Epithelial cell of esophagus (primary cell): ENCODE measurements at regions not wholly inside any gene's neighbourhood (a gene's known extent, or its start where the extent isn't known, plus 50 kb on each side); places are given as distances from the start of the nearest gene placed in this dataset.
A peak's percentile ranks its signal among the peaks of the same experiment; 100 is the strongest.

Experiments
- DNase-seq: peaks from one replicate; pipeline ENCODE4 v3.0.0; 2010; ENCODE audit warnings: low read depth
- H3K4me3 ChIP-seq: 2 replicates; pipeline ENCODE4 v1.5.1; 2011; ENCODE audit warnings: mild to moderate bottlenecking, low read length, control low read depth
- CTCF ChIP-seq: IDR thresholded peaks from 2 replicates; pipeline ENCODE4 v1.5.1; 2011; ENCODE audit warnings: low read depth, mild to moderate bottlenecking, low read length, control low read depth, inconsistent platforms; ENCODE audit not compliant: insufficient read depth; ENCODE audit errors: missing control alignments

- DNase-seq: peak; percentile 97
- TF ChIP-seq CTCF: peak; percentile 1
- H3K4me3 ChIP-seq: no peak overlapping the region
Observed at GRCh38 chr13:50644081-50644871, 199.2 kb downstream of the DLEU7 start.

GRCh38 chr13:50645092-50645491 is 198.4 kb downstream of the DLEU7 start:
- no peak for TF ChIP-seq CTCF
- H3K4me3 ChIP-seq: no peak overlapping the region
- DNase-seq: peak; percentile 78

DNA sequence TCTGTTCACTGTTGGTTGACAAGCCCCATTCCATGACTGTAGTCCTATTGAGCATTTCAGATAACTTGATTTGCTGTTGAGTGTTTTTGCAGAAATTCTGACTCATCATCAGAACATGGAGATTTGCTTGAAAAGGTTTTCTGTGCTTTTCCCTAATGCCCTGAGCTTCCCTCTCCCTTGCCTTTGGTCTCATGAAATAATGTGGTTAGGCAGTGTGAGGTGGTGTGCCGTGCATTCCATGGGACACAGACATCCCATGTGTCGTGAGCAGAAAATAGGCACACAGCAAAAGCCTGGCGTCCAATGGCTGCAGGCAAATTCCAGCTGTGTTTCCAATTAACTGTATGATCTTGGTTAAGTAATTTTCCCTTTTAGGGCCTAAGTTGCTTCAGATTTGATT is 197.4 kb downstream of the DLEU7 start:
- H3K4me3 ChIP-seq: no peak overlapping the region
- peak; percentile 17 for DNase-seq
- no peak for TF ChIP-seq CTCF

GRCh38 chr13:50649211-50649610 is 194.3 kb downstream of the DLEU7 start:
- DNase-seq: no peak
- TF ChIP-seq CTCF: no peak
- H3K4me3 ChIP-seq: no peak overlapping the region

DNA sequence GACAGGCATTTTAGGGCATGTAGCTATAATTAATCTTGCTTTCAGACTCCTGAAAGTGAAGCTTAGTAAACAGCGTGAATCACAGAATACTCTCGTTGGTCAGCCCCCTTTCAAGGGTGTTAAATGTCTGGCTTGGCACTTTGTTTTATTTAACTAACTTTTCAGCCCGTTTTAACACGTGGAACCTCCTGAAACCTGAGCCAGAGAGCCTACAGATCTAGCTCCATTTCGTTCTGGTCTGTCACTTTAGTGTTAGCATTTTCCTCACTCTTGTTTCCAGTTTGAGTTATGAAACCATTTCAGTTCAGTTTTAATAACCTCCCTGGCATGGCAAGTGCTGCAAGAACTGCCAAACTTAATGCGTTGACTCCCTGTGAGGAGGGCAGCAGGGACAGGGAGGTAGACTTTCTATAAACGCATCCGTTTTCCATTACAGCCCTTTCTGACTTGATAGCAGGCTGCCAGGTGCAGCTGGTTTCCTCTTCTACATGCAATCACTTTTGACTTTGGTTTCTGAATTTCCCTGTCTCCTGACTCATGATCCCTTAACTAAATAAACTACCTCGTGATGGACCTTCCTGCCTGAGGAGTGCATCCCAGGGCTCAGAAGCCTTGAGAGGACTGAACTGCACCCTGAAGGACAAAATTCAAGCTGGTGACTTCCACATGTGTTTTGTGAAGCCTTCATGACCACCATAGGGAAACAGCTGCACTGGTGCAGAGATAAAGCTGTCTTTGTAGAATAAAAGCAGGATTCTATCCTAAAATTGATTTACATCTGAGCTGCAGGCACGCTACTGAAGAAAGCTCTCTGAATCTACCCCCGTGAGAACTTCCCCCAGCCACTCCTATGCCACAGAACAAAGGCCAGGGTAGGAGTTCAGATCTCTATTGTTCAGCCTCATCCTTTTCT is 192.6 kb downstream of the DLEU7 start:
- DNase-seq: peak; percentile 59
- no peak overlapping the region for H3K4me3 ChIP-seq
- TF ChIP-seq CTCF: no peak

DNA sequence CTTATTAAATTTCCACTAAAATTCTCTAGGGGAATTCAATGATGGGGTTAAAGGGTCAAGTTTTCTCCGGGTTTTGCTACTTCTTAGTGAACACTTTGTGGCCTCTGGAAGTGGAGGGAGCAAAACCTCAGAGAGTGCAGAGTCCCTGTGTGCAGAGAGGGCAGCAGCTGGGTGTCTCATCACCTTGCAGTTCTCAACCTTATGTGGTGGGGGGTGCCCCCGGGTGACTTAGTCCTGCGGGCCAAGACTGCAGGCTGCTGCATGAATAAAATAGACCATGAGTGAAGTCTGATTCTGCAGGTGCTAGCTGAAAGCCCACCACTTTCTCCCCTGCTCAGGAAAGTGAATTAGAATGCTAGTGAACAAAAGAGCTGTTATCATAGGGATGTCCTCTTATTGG is 191.6 kb downstream of the DLEU7 start:
- DNase-seq: no peak
- TF ChIP-seq CTCF: no peak
- no peak overlapping the region for H3K4me3 ChIP-seq
